Non-pigmented ciliary epithelial cell (primary cell): ENCODE measurements at regions not wholly inside any gene's neighbourhood (a gene's known extent, or its start where the extent isn't known, plus 50 kb on each side); places are given as distances from the start of the nearest gene placed in this dataset.
"Not testable (repeated sequence)": the region's sequence is repeated elsewhere in the genome, so short reads cannot be mapped to it uniquely, and the experiment has no call there.

Experiments
- DNase-seq: peaks from one replicate; pipeline ENCODE4 v3.0.0-alpha.2; 2010; ENCODE audit warnings: low read depth

- DNase-seq = no peak
These were observed 118.2 kb upstream of the SLC5A12 start for GRCh38 chr11:26839911-26840698.

DNA sequence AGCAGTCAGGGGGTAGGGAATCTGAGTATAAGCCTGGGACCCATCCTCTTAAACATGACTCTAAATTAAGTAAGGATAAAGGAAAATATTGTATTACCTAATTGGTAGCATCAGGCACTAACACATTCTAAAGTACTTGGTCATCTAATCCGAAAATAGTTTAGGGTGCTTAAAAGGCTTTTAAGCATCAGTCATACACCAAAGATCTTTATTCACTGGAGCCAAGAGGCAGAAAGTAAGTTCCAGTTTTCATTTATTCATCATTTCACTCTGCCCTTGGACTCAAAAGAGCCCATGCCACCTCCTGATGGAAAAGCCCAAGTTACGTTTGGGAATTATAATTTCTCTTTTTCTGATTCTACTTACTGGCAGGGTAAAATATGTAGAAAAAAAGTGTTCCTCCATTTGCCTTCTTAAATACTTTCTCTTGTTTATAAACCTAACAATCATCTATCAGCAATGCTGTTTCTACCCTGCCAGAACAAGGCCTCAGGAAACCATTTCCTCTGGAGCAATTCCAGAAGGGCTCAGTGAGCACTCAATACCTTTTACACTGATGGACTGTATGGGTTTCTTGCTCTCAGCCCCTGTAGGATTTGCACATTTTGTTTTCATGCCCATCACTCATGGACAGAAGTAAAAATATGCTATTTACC, 120.1 kb upstream of the SLC5A12 start:
- peak; percentile 51 for DNase-seq

DNA sequence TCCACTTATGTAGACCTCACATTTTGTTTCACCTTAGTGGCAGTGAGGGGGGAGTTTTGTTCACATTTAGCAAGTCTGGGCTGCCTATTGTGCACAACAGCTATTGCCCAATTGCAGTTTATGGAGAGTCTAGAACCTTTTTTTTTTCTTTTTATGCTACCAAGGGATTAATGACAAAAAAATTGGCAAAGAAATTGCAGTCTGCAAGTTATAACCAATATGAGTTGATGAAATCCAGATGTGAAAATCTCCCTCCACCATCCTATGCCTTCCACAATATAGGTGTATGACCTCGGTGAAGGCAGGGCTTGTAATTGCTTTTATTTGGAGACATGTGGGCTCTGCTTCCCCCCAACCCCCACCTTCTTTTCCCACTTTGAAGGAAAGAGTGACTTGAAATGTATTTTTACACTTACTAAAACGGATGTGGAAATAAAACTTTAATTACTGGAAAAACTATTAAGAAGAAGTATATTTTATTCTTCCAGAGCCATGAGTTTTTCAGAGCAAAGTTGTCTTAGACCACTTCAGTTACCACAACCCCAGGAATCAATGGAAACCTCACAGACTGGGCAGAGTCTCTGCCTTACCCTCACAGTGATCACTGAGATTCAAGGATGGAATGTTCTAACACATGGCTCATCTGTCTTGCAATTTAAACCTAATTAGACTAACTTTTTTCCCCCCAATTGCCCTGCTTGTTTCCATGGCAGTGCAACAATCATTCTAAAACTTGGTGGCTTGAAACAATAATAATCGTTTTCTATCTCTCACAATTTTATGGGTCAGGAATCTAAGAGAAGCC, 120.8 kb upstream of the SLC5A12 start:
- DNase-seq = no peak

DNA sequence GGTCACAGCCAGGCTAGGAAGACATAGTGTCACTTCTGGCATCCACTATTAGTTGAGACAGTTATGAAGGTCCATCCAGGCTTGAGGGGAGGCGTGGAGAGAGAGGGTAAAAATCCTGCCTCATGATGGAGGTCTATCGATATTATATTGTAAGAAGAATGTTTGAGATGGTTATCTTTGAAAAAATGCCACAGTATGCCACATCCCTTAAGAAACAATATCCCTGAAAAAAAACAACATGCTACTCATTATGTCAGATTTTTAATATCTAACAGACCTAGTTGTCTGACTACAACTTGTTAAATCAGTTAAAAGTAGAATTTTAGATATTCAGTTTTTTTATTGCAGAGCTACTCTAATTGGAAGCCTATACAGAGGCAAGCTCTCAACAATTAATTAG, 121.7 kb upstream of the SLC5A12 start:
- no peak for DNase-seq

DNA sequence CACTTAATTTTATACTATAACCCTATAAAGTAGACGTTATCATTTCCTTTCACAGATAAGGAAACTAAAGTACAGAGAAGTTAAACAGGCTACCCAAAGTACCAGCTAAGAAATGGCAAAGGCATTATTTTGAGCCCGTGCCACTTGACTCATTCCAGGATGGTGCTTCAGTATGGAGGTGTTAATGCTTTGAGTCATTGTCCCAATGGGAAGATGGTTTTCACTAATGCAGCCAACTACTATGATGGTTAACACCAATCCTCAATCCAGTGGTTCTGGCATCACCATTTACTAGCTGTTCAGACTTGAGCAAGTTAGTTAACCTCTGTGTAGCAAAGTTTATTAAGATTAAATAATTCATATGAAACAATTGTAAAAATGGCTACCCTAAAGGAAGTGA, 123.1 kb upstream of the SLC5A12 start:
- no peak for DNase-seq

GRCh38 chr11:26846227-26846626, 124.4 kb upstream of the SLC5A12 start:
- no peak for DNase-seq

DNA sequence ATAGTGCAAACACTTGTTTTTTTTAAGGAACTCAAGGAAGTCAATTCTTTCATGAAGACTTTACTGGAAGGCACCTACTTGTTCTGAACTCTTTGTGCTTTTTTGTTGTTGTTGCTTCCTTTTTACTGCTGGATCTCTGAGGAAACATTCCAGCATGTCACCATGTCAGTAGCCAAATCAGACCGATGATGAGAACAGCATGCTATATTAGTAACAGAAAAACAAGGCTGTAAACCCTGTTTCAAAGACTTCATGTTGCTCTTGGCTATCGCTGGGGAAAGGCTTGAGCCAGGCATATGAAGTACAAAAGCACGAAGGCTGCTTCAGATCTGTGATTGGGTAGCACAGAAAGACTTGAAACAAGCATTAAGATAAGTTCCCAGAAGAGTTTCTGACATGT, 125.6 kb upstream of the SLC5A12 start:
- DNase-seq = no peak

DNA sequence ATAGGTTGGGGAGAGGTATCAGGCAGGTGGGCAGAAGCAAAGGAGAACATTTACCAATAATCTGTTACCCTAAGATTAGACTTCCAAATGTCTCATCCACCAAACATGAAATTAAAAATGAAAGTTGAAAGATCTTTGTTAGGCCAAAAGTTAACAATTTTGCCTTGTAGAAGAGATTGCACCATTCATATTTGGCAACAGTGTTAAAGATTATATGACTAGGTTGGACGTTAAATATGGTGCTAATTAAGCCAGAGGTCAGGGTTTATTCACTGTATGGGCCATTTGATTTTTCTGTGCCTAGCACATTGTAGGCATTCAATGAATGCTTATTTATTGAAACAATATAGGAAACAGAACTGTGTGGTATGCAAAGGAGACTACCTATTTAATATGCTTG, 126.1 kb upstream of the SLC5A12 start:
- DNase-seq = no peak

- DNase-seq = no peak
These were observed 127.2 kb upstream of the SLC5A12 start for GRCh38 chr11:26849036-26849435.

DNA sequence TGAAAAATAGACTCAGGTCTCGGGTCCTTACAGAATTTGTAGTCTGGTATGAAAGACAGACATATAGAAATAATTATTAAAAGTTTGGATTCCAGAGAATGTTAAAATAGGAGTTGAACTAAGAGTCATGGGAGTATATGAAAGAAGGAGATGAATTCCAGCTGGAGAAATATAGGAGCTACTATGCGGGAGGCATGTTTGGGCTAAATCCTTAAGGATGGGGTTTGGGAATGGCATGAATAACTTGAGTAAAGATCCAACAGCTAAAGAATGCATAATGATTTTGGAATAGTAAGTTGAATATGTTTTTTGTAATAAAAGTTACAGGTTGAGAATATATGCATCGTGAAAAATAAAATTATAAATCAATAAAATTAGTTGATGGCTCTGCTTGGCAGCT, 129.4 kb upstream of the SLC5A12 start:
- DNase-seq = no peak

DNA sequence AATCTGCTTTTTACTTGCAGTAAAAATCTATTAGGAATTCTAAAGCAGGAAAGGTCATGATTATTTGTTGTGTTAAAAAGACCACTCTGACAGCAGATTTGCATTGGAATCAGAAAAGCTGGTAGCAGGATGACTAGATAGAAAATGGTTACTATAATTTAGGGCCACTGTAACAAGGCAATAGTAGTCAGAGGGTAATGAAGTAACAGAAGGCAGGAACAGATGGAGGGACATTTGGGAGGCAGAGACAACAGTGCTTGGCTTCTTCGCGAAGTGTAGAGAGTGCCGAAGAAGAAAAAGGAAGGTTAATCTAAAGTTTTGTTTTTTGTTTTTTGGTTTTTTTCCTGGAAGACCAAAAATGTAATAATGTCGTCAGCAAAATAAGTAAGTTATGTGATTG, 129.8 kb upstream of the SLC5A12 start:
- no peak for DNase-seq

DNA sequence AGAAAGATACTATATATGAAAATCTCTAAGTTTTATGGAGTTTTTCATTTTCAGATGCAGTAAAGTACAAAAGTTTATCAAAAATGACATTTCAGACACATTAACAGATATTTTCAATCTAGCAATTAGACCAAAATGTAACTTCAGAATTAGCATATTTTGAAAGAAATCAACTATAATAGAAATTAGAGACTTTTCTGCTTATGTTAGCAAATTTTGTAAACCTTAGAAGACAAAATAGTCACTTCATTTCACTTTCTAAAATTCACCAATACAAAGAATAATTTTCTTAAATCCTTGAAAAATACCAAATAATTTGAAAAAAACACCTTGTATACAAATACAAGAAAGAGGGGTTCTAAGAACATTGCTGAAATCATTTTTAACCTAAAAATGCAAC, 135.8 kb upstream of the FIBIN start:
- DNase-seq = no peak

- DNase-seq = no peak
These were observed 134.5 kb upstream of the FIBIN start for GRCh38 chr11:26859416-26859815.

DNA sequence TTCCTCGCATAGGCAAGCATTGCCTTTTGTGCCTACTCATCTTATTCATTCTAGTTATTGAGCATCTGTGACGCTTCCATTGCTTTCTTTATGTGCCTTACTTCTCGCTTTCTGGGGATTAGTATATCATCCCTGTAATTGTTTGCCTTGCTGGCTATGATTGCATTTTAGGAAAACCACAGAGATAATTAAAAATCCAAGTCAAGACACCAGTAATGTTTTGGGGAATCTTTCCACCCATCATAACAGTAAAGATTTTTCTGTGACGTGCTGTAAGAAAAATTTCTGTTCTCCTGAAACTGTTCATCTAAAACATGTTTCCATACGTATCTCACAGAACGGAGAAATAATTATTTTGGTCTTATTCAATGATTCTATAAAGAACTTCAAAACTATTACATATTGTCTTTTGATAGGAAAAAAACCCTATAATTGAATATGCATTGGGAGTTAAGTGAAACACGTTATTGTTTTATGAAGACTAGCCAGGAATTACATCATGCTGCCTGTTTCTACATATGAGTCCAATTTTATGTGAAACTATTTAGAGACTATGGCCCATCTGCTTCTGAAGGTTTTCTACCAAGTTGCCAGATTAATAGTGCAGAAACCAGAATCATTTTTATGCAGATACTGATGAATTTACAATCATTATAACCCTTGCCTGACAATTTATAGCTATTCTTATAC, 133.7 kb upstream of the FIBIN start:
- no peak for DNase-seq

- DNase-seq = no peak
These were observed 133.0 kb upstream of the FIBIN start for GRCh38 chr11:26860895-26861294.

DNA sequence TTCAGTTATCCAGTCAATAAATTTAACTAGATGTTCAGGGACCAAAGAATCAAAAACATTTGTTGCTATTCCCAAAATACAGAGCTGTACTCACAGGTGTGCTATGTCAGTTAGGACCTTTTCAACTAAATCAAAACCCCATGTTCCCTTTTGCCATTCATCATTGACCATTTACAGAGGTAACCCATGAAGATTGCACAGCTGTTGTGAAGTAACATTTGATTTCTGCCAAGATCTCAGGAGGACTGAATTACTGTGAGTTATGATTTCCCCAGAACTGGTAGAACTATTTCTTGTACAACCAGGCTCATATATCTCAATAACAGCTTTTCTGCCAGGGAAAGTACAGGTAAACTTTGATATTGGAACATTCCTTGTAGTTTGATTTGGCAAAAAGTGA, 131.1 kb upstream of the FIBIN start:
- no peak for DNase-seq

DNA sequence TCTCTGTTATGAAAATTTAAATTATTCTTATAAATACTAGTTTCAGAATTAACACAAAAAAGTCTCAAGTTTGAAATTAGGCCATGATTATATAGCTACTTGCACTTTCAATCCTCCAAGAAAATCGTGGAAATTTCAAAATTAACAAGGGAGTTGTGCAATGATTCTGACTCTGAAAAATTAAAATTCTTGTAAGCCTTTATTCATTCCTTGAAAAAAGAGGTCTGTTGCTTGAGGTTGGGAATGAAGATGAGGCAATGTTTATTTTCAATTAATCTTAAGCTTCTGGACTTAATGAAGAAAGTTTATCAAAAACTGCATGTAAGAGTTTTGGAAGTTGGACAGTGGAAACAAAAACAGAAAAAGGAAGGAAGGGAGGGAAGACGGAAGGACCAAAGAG, 128.2 kb upstream of the FIBIN start:
- DNase-seq = no peak

DNA sequence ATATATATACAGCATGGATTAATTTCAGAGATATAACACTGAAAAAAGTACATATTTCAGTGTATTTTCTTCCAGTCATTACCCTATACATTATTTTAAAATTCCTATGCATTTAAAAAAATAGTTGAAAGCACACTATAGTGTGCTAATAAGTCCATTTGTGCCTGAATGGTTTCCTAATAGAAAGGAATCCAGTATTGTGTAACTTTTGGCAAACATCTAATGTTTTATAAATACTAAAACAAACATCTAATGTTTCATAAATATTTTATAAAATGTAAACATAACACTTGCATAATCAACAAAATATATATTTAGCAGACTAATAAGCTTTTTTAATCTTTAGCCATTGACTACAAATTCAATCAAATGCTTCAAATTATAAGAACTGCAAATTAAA, 126.6 kb upstream of the FIBIN start:
- DNase-seq = no peak

GRCh38 chr11:26878959-26879581, 114.8 kb upstream of the FIBIN start:
- no peak for DNase-seq

- not testable (repeated sequence) for DNase-seq
These were observed 111.5 kb upstream of the FIBIN start for GRCh38 chr11:26882363-26882880.

DNA sequence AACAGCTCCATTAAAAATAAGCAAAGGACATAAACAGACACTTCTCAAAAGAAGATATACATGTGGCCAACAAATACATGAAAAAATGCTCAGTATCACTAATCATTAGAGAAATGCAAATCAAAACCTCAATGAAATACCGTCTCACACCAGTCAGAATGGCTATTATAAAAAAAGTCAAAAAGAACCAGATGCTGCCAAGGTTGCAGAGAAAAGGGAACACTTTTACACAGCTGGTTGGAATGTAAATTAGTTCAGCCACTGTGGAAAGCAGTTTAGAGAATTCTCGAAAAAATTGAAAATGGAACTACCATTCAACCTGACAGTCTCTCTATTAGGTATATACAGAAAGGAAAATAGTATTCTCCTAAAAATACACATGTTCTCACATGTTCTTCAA, 102.4 kb upstream of the FIBIN start:
- DNase-seq = no peak

GRCh38 chr11:26896719-26897118, 97.2 kb upstream of the FIBIN start:
- DNase-seq = no peak
